H1 (cell line): ENCODE measurements at regions not wholly inside any gene's neighbourhood (a gene's known extent, or its start where the extent isn't known, plus 50 kb on each side); places are given as distances from the start of the nearest gene placed in this dataset.

ENCODE experiments used
- BRCA1 ChIP-seq: IDR thresholded peaks from 2 replicates; pipeline ENCODE4 v1.6.1; 2012; ENCODE audit warnings: low read depth, low read length, improper control_type of control experiment
- CHD2 ChIP-seq: IDR thresholded peaks from 2 replicates; pipeline ENCODE4 v1.6.1; 2012; ENCODE audit warnings: low read length, improper control_type of control experiment
- SUZ12 ChIP-seq: fragments of 200-600 bp; sonication (generic); IDR thresholded peaks from 2 replicates; pipeline ENCODE4 v1.6.1; 2012; ENCODE audit warnings: mild to moderate bottlenecking, inconsistent platforms, low read length, moderate library complexity, mixed read lengths

- TF ChIP-seq BRCA1 (no peak), CHD2 (no peak), SUZ12 (no peak)
These were observed 510.3 kb upstream of the CLINT1 start (continued) for GRCh38 chr5:158369241-158369640.
